ENCODE measurements at regions not wholly inside any gene's neighbourhood (a gene's known extent, or its start where the extent isn't known, plus 50 kb on each side); places are given as distances from the start of the nearest gene placed in this dataset.

DNA sequence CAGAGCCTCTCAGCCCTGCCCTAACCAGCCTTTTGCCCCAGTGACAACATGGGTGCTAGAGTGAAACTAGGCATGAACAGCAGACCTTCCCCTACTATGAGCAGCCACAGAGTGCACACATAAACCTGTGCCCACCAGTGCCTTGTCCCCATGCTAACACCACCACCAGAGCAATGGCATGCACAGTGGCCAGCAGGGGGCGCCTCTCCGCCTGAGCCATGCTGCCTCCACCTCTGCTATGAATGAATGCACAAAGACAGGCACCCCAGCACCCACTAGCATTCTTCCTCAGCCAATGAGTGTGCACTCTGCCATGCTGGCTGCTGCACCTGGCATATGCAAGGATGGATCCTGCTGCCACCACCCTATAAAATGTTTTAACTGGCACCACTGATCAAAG lies 286.9 kb upstream of the FGF16 start:
- DNase-seq (ENCODE audit: low spot score in 2 of 2), result no peak
- H3K4me3 ChIP-seq, result no peak overlapping the region
- H3K9me3 ChIP-seq, result no peaks in the 10 kb centered on the region
- H3K27ac ChIP-seq, result no peak overlapping the region
- H3K36me3 ChIP-seq, result no peaks in the 10 kb centered on the region
- no CpG with 5 or more reads among the region's 2 CpGs for WGBS
- H3K27me3 ChIP-seq, result no peaks in the 10 kb centered on the region
- TF ChIP-seq POLR2AphosphoS5 (IDR thresholded peaks at IDR 0.05), result no peak
- TF ChIP-seq, protein P1, sequence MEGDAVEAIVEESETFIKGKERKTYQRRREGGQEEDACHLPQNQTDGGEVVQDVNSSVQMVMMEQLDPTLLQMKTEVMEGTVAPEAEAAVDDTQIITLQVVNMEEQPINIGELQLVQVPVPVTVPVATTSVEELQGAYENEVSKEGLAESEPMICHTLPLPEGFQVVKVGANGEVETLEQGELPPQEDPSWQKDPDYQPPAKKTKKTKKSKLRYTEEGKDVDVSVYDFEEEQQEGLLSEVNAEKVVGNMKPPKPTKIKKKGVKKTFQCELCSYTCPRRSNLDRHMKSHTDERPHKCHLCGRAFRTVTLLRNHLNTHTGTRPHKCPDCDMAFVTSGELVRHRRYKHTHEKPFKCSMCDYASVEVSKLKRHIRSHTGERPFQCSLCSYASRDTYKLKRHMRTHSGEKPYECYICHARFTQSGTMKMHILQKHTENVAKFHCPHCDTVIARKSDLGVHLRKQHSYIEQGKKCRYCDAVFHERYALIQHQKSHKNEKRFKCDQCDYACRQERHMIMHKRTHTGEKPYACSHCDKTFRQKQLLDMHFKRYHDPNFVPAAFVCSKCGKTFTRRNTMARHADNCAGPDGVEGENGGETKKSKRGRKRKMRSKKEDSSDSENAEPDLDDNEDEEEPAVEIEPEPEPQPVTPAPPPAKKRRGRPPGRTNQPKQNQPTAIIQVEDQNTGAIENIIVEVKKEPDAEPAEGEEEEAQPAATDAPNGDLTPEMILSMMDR (IDR thresholded peaks at IDR 0.05), result no peak
- no peak for TF ChIP-seq EP300 (IDR thresholded peaks at IDR 0.05)
- no peak for TF ChIP-seq POLR2A (IDR thresholded peaks at IDR 0.05)
- H3K4me1 ChIP-seq, result no peaks in the 10 kb centered on the region

GRCh38 chrX:77162777-77163176 lies 284.4 kb upstream of the FGF16 start:
- no peak overlapping the region for H3K4me3 ChIP-seq
- no peak overlapping the region for H3K27ac ChIP-seq
- TF ChIP-seq POLR2AphosphoS5 (IDR thresholded peaks at IDR 0.05) (no peak), POLR2A (IDR thresholded peaks at IDR 0.05) (no peak), EP300 (IDR thresholded peaks at IDR 0.05) (no peak)
- TF ChIP-seq, protein P1 (IDR thresholded peaks at IDR 0.05), result no peak
- no peak for DNase-seq (ENCODE audit: low spot score in 2 of 2)
- WGBS, result 91% methylated on average over 1 of the region's 1 CpG
- H3K4me1 ChIP-seq, result no peaks in the 10 kb centered on the region
- no peaks in the 10 kb centered on the region for H3K36me3 ChIP-seq
- H3K9me3 ChIP-seq, result no peaks in the 10 kb centered on the region
- no peaks in the 10 kb centered on the region for H3K27me3 ChIP-seq

DNA sequence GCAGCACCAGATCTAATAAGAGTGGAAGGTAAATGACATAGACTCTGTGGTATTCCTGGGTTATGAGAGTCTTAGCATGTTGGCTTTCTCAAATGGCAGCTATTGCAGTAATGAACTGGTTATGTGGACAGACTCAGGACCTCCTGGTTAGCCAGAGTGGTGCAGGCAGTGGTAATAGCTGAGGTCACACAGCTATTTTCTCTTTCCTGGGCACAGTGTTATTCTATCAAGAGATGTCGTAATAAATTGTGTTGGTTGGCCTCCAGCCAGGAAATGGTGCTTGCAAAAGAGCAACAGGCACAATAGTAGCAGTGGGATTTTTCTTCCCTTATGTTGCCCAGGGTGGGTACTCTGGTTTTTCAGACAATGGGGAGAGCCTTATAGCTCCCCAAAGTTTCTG lies 279.2 kb upstream of the FGF16 start:
- Histone ChIP-seq H3K4me1 (no peaks in the 10 kb centered on the region), H3K27me3 (no peaks in the 10 kb centered on the region), H3K27ac (no peak overlapping the region), H3K9me3 (no peaks in the 10 kb centered on the region), H3K36me3 (no peaks in the 10 kb centered on the region), H3K4me3 (no peak overlapping the region)
- TF ChIP-seq POLR2A (IDR thresholded peaks at IDR 0.05) (no peak), POLR2AphosphoS5 (IDR thresholded peaks at IDR 0.05) (no peak), EP300 (IDR thresholded peaks at IDR 0.05) (no peak)
- TF ChIP-seq, protein P1 (IDR thresholded peaks at IDR 0.05), result no peak
- 50% methylated on average over 1 of the region's 1 CpG for WGBS
- no peak for DNase-seq (ENCODE audit: low spot score in 2 of 2)

DNA sequence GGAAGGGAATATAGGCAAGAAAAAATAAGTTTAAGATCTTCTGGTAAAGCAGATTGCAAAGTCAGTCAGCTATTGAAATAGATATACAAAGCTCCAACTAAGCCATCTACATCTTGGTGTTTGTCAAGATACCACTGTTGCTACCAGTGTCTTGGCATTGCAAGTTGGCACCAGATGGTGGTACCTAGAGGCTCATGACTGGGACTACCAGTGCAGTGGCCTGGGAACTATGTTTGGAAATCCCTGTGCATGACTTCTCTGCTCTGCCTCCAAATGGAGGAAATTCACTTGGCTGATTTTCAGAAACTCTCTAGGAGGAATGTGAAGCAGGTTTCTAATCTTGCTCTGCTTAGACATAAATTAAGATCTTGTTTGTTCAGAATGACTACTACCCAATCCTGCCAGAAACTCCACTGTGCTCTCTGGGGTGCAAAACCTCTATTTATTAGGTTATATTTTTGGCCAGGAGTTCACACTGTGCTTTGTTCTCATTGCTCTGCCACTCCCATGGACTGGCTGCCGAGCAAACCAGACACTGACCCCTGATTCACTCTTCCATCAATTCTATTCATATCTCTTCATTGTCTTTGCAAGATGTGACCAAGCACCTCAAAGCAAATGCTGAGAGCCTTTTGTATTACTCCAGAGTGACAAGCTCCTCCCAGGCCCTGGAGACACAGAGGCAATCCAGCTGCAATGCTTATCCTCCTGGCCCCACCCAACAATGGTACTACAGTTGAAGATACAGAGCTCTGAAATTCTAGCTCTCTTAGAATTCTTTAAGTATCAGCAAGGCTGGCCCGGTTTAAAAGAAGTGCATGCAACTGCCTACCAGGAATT lies 272.3 kb upstream of the FGF16 start:
- 68% methylated on average over 2 of the region's 2 CpGs for WGBS
- no peaks in the 10 kb centered on the region for H3K27me3 ChIP-seq
- no peak overlapping the region for H3K27ac ChIP-seq
- H3K4me3 ChIP-seq, result no peak overlapping the region
- H3K9me3 ChIP-seq, result no peaks in the 10 kb centered on the region
- no peak for DNase-seq (ENCODE audit: low spot score in 2 of 2)
- TF ChIP-seq, protein P1 (IDR thresholded peaks at IDR 0.05), result no peak
- TF ChIP-seq EP300 (IDR thresholded peaks at IDR 0.05) (no peak), POLR2AphosphoS5 (IDR thresholded peaks at IDR 0.05) (no peak), POLR2A (IDR thresholded peaks at IDR 0.05) (no peak)
- no peaks in the 10 kb centered on the region for H3K4me1 ChIP-seq
- H3K36me3 ChIP-seq, result no peaks in the 10 kb centered on the region

DNA sequence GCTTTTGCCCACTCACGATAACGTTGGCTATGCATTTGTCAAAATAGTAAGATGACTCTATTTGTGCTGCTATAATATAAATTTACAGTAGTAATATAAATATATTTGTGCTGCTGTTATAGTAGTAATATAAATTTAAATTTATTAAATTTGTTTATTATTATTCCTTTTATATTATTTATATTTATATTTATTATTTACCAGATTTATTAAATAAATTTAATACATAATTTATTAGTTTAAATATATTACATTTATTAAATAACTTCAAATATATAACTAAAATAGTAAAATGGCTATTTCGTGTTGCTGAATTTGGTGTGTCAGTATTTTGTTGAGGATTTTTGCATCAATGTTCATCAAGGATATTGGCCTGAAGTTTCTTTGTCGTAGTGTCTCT lies 246.5 kb upstream of the FGF16 start:
- no peak for TF ChIP-seq EP300 (IDR thresholded peaks at IDR 0.05)
- TF ChIP-seq POLR2A (IDR thresholded peaks at IDR 0.05), result no peak
- TF ChIP-seq, protein P1 (IDR thresholded peaks at IDR 0.05), result no peak
- no peak for TF ChIP-seq POLR2AphosphoS5 (IDR thresholded peaks at IDR 0.05)
- no peak for DNase-seq (ENCODE audit: low spot score in 2 of 2)
- H3K36me3 ChIP-seq, result no peaks in the 10 kb centered on the region
- H3K27me3 ChIP-seq, result no peaks in the 10 kb centered on the region
- no peaks in the 10 kb centered on the region for H3K4me1 ChIP-seq
- H3K4me3 ChIP-seq, result no peak overlapping the region
- H3K27ac ChIP-seq, result no peak overlapping the region
- no peaks in the 10 kb centered on the region for H3K9me3 ChIP-seq
- WGBS, result 78% methylated on average over 4 of the region's 4 CpGs
